PFSK-1 (cell line): ENCODE measurements at regions not wholly inside any gene's neighbourhood (a gene's known extent, or its start where the extent isn't known, plus 50 kb on each side); places are given as distances from the start of the nearest gene placed in this dataset.

Experiments
- FOXP2 ChIP-seq: optimal IDR thresholded peaks from 2 replicates; pipeline ENCODE3; 2011; ENCODE audit warnings: borderline replicate concordance, control low read depth, inconsistent platforms; ENCODE audit not compliant: insufficient read depth; ENCODE audit errors: extremely low read length, extremely low read depth
- POLR2AphosphoS5 ChIP-seq: IDR thresholded peaks from 2 replicates; pipeline ENCODE4 v1.6.1; 2012; ENCODE audit warnings: low read depth, mild to moderate bottlenecking, control low read depth, low read length, moderate library complexity
- REST ChIP-seq, 2 experiments: IDR thresholded peaks; 2 replicates each; pipeline versions ENCODE4 v1.6.1 to v1.8.0; 2011 to 2012; ENCODE audit warnings: low read depth in 2 of 2, low read length in 2 of 2, control low read depth in 1 of 2, inconsistent platforms in 1 of 2, mild to moderate bottlenecking in 1 of 2, moderate library complexity in 1 of 2; ENCODE audit not compliant: insufficient read depth in 1 of 2
- SIN3A ChIP-seq: IDR thresholded peaks from 2 replicates; pipeline ENCODE4 v1.6.1; 2012; ENCODE audit warnings: mild to moderate bottlenecking, low read length, moderate library complexity, borderline replicate concordance; ENCODE audit not compliant: insufficient read depth
- TAF1 ChIP-seq: IDR thresholded peaks from 2 replicates; pipeline ENCODE4 v1.6.1; 2012; ENCODE audit warnings: low read length, control low read depth, borderline replicate concordance; ENCODE audit not compliant: insufficient read depth

- TF ChIP-seq POLR2AphosphoS5 (no peak), TAF1 (no peak), REST (IDR thresholded peaks at IDR 0.05; ENCODE audit: insufficient read depth in 1 of 2, low read depth in 2 of 2, low read length in 2 of 2) (no peak), SIN3A (no peak), FOXP2 (no peak)
Measured at GRCh38 chr2:172211512-172211911, 108.8 kb upstream of the DLX2 start.
